ENCODE measurements at regions not wholly inside any gene's neighbourhood (a gene's known extent, or its start where the extent isn't known, plus 50 kb on each side); places are given as distances from the start of the nearest gene placed in this dataset.

DNA sequence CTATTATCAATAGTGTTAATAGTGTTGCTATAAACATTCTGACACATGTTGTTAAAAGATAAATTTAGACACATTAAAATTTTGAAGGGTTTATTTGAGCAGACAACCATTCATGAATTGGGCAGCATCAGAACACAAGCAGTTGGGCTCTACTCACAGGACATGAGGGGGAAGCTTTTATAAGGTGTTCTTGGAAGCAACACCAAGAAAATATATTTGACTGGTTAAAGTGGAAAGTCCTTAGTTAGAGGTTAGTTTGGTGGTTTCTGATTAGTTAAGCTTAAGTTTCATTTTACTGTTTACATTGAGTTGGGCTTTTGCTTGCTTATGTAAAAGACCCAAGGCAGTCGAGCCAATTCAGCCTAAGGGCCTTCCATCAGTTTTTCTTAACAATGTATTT lies 220.7 kb downstream of the CD47 start:
- no CpG with 5 or more reads among the region's 1 CpG for WGBS (ENCODE audit: insufficient coverage)
- no peak overlapping the region for H3K27ac Mint-ChIP-seq
- DNase-seq = no peak

DNA sequence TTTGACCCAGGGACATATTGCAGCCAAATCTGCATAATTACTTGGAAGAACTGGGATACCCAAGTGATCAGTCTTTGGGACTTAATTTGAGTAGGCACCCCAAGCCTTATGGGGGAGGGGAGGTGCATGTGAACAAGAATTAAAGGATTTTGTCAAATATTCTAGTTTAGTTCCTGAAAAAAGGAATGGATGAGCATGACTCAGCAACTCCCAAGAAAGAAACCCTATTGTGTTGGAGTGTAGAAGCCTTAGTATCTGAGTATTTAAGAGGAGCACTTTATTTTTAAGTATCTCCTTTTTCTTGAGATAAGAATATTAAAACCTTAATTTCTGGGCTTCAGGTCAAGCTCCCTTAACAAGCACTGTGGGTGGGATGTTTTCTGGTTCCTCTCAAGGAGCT lies 222.4 kb downstream of the CD47 start:
- Histone ChIP-seq H2AFZ (ENCODE audit: insufficient read depth, low read depth, low read length, poor library complexity, severe bottlenecking) (no peak overlapping the region), H3K9ac (ENCODE audit: insufficient read depth, low read length, poor library complexity, severe bottlenecking) (no peak overlapping the region), H3K36me3 (replicated peaks in 1 of 2; ENCODE audit: control insufficient read depth in 1 of 2, insufficient read depth in 2 of 2, low read length in 2 of 2) (no peaks in the 10 kb centered on the region), H3K4me1 (ENCODE audit: control insufficient read depth in 1 of 2, insufficient read depth in 2 of 2, low read length in 2 of 2) (no peaks in the 10 kb centered on the region), H4K20me1 (ENCODE audit: insufficient read depth, low read length) (no peaks in the 10 kb centered on the region), H3K4me3 (replicated peaks in 1 of 3; ENCODE audit: low read depth in 2 of 3, low read length in 3 of 3) (no peak overlapping the region), H3K79me2 (ENCODE audit: insufficient read depth, low read length) (no peaks in the 10 kb centered on the region), H3K27ac (ENCODE audit: low read depth in 1 of 2, low read length in 2 of 2) (no peak overlapping the region), H3K4me2 (replicated peaks; ENCODE audit: extremely low read depth, low read length, poor library complexity, severe bottlenecking) (no peak overlapping the region), H3K9me3 (replicated peaks in 1 of 2; ENCODE audit: control insufficient read depth in 1 of 2, insufficient read depth in 1 of 2, low read length in 2 of 2) (no peaks in the 10 kb centered on the region), H3K27me3 (ENCODE audit: control insufficient read depth in 2 of 2, insufficient read depth in 2 of 2, low read length in 2 of 2) (no peaks in the 10 kb centered on the region)
- no peak for DNase-seq
- no peaks in the 10 kb centered on the region for H3K36me3 Mint-ChIP-seq
- peaks cover 0 to 4% (median 1%) of the 10 kb centered on the region in 3 donors for H3K27me3 Mint-ChIP-seq (ENCODE audit: low read depth in 3 of 3)
- no peaks in the 10 kb centered on the region for H3K4me1 Mint-ChIP-seq
- no peak overlapping the region for H3K27ac Mint-ChIP-seq
- intact Hi-C loops (cut with micrococcal nuclease) = no loop called here
- no peak overlapping the region for H3K4me3 Mint-ChIP-seq
- TF ChIP-seq, protein P1, sequence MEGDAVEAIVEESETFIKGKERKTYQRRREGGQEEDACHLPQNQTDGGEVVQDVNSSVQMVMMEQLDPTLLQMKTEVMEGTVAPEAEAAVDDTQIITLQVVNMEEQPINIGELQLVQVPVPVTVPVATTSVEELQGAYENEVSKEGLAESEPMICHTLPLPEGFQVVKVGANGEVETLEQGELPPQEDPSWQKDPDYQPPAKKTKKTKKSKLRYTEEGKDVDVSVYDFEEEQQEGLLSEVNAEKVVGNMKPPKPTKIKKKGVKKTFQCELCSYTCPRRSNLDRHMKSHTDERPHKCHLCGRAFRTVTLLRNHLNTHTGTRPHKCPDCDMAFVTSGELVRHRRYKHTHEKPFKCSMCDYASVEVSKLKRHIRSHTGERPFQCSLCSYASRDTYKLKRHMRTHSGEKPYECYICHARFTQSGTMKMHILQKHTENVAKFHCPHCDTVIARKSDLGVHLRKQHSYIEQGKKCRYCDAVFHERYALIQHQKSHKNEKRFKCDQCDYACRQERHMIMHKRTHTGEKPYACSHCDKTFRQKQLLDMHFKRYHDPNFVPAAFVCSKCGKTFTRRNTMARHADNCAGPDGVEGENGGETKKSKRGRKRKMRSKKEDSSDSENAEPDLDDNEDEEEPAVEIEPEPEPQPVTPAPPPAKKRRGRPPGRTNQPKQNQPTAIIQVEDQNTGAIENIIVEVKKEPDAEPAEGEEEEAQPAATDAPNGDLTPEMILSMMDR (IDR thresholded peaks at IDR 0.05) = no peak
- peaks cover 0 to 2% (median 0%) of the 10 kb centered on the region in 7 donors for H3K9me3 Mint-ChIP-seq

More for the DNA sequence above, 220.7 kb downstream of the CD47 start:
- no peaks in the 10 kb centered on the region for H3K79me2 ChIP-seq (ENCODE audit: insufficient read depth, low read length)
- Mint-ChIP-seq H3K27me3 (ENCODE audit: low read depth in 3 of 3) (peaks cover 0 to 4% (median 0%) of the 10 kb centered on the region in 3 donors), H3K9me3 (peaks cover 0 to 2% (median 0%) of the 10 kb centered on the region in 7 donors), H3K4me3 (no peak overlapping the region), H3K4me1 (no peaks in the 10 kb centered on the region), H3K36me3 (no peaks in the 10 kb centered on the region)
- no peaks in the 10 kb centered on the region for H4K20me1 ChIP-seq (ENCODE audit: insufficient read depth, low read length)
- H3K36me3 ChIP-seq (replicated peaks in 1 of 2; ENCODE audit: control insufficient read depth in 1 of 2, insufficient read depth in 2 of 2, low read length in 2 of 2) = no peaks in the 10 kb centered on the region
- H3K27ac ChIP-seq (ENCODE audit: low read depth in 1 of 2, low read length in 2 of 2) = no peak overlapping the region
- intact Hi-C loops (cut with micrococcal nuclease) = no loop called here
- no peak overlapping the region for H3K4me2 ChIP-seq (replicated peaks; ENCODE audit: extremely low read depth, low read length, poor library complexity, severe bottlenecking)
- no peak overlapping the region for H2AFZ ChIP-seq (ENCODE audit: insufficient read depth, low read depth, low read length, poor library complexity, severe bottlenecking)
- H3K4me3 ChIP-seq (replicated peaks in 1 of 3; ENCODE audit: low read depth in 2 of 3, low read length in 3 of 3) = no peak overlapping the region
- H3K9me3 ChIP-seq (replicated peaks in 1 of 2; ENCODE audit: control insufficient read depth in 1 of 2, insufficient read depth in 1 of 2, low read length in 2 of 2) = no peaks in the 10 kb centered on the region
- H3K4me1 ChIP-seq (ENCODE audit: control insufficient read depth in 1 of 2, insufficient read depth in 2 of 2, low read length in 2 of 2) = no peaks in the 10 kb centered on the region
- H3K9ac ChIP-seq (ENCODE audit: insufficient read depth, low read length, poor library complexity, severe bottlenecking) = no peak overlapping the region
- H3K27me3 ChIP-seq (ENCODE audit: control insufficient read depth in 2 of 2, insufficient read depth in 2 of 2, low read length in 2 of 2) = no peaks in the 10 kb centered on the region
- TF ChIP-seq, protein P1 (IDR thresholded peaks at IDR 0.05) = no peak
